ENCODE measurements at regions not wholly inside any gene's neighbourhood (a gene's known extent, or its start where the extent isn't known, plus 50 kb on each side); places are given as distances from the start of the nearest gene placed in this dataset.

DNA sequence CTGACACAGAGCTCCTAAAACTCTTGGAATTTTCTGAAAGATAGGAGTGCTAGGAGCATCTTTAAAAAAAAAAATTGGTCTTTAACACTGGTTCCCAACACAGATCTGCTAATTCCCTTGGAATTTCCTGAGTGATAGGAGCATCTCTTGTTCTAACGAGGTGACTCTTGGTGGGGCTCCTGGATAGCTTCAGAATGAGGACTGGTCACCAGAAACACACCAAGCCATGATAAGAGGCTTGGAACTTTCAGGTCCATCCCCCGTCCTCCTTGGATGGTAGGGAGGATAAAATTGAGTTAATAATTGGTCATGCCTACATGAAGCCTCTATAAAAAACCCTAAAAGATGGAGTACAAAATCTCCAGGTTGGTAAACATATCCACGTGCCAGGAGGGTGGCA lies 64.5 kb upstream of the LDLRAD3 start:
- in situ Hi-C loops (cut with HindIII; ENCODE audit: low sequenced_read_pairs) = no loop called here

DNA sequence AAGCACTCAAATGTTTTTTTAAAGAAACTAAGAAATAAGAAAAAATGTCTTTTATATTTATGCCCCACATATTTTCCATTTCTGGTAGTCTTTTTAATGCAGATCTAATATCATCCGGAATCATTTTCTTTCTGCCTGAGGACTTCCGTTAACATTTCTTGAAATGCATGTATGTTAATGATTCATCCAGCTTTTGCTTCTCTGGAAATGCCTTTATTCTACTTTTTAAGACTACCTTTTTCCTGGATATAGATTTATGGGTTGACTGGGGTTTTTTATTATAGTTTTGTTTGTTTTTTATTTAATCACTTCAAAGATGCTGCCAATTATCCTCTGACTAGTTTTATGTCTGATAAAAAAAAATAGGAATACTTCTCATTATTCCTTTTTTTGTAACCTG lies 57.1 kb upstream of the LDLRAD3 start:
- TF ChIP-seq, protein P1, sequence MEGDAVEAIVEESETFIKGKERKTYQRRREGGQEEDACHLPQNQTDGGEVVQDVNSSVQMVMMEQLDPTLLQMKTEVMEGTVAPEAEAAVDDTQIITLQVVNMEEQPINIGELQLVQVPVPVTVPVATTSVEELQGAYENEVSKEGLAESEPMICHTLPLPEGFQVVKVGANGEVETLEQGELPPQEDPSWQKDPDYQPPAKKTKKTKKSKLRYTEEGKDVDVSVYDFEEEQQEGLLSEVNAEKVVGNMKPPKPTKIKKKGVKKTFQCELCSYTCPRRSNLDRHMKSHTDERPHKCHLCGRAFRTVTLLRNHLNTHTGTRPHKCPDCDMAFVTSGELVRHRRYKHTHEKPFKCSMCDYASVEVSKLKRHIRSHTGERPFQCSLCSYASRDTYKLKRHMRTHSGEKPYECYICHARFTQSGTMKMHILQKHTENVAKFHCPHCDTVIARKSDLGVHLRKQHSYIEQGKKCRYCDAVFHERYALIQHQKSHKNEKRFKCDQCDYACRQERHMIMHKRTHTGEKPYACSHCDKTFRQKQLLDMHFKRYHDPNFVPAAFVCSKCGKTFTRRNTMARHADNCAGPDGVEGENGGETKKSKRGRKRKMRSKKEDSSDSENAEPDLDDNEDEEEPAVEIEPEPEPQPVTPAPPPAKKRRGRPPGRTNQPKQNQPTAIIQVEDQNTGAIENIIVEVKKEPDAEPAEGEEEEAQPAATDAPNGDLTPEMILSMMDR (IDR thresholded peaks at IDR 0.05; ENCODE audit: low read depth, low read length) = no peak

More for the DNA sequence above, 64.5 kb upstream of the LDLRAD3 start:
- no peak for DNase-seq (ENCODE audit: low read depth, low spot score)
- TF ChIP-seq, protein P1 (IDR thresholded peaks at IDR 0.05; ENCODE audit: low read depth, low read length) = no peak
- H3K4me3 ChIP-seq (ENCODE audit: low read depth, low read length) = no peak overlapping the region

DNA sequence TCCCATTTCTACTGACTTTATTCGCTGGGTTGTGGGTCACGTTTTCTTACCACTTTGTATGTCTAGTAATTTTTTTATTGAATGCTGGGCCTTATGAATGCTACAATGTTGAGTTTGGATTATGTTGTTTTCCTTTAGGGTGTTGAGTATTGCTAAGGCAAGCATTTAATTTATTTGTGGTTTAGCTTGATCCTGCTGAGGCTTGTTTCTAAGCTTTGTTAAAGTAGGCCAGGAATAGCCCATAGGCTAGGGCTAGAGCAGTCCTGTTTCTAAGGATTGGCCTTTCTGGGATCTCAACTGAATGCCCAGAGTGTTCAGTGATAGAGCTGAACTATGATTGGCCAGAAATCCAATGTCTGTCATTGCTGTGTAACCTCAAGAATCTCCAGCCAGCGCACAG lies 56.1 kb upstream of the LDLRAD3 start:
- no peak overlapping the region for H3K4me3 ChIP-seq (ENCODE audit: low read depth, low read length)
- in situ Hi-C loops (cut with HindIII; ENCODE audit: low sequenced_read_pairs) = no loop called here
- no peak for DNase-seq (ENCODE audit: low read depth, low spot score)
- TF ChIP-seq, protein P1 (IDR thresholded peaks at IDR 0.05; ENCODE audit: low read depth, low read length) = no peak

More for the DNA sequence above, 57.1 kb upstream of the LDLRAD3 start:
- in situ Hi-C loops (cut with HindIII; ENCODE audit: low sequenced_read_pairs) = no loop called here
- no peak overlapping the region for H3K4me3 ChIP-seq (ENCODE audit: low read depth, low read length)
- DNase-seq (ENCODE audit: low read depth, low spot score) = no peak

DNA sequence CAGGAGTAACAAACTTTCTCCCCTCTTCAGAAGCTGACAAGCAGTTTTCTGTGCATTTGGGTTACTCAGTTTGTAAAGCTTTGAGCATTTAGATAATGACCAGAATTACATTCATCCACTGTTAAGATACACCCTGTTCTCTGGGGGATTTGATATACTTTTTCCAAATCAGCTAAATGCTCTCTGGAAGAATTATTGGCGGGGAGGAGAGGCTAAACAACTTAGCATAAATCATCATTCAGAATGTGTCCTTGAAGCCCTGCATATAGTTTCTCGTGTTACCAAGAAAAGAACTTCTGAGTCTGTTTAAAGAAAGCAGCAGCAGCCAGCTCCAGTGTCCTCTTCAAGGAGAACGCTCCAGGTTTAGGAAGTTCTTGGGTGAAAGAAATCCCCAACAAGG lies 54.9 kb upstream of the LDLRAD3 start:
- TF ChIP-seq, protein P1 (IDR thresholded peaks at IDR 0.05; ENCODE audit: low read depth, low read length) = no peak
- DNase-seq (ENCODE audit: low read depth, low spot score) = no peak
- no peak overlapping the region for H3K4me3 ChIP-seq (ENCODE audit: low read depth, low read length)
- in situ Hi-C loops (cut with HindIII; ENCODE audit: low sequenced_read_pairs) = no loop called here

DNA sequence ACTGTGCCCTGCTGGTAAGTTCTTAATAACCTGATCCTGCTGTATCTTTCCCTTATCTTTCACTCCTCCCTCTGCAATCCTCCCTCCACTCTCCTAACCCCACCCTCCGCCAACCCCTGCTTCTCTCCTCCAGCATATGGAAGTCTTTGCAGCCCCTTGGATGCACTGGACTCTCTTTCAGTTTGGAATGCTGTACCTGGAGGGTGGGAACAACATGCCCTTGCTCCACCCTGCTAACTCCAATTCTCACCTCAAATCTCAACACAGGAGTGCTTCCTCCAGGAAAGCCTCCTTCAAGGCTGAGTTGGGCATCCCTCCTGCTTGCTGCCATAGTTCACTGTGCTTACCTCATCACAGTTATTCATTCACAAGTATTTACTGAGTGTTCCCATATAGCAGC lies 52.8 kb upstream of the LDLRAD3 start:
- H3K4me3 ChIP-seq (ENCODE audit: low read depth, low read length) = no peak overlapping the region

DNA sequence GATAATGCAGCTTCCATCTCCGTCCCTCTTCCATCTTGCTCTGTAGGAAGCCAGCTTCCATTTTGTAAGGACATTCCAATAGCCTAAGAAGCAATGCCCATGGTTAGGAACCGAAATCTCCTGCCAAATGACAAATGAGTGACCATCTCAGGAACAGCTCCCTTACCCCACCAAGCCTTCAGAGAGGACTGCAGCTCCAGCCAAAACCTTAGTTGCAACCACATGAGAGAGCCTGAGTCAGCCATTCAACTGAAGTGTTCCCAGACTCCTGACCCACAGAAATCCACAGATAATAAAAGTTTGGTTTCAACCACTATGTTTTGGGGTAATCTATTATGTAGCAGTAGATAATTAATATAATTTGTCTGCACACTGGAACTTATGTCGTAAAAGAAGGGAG lies 51.7 kb upstream of the LDLRAD3 start:
- peak; percentile 25 for DNase-seq (ENCODE audit: low read depth, low spot score)
- TF ChIP-seq, protein P1 (IDR thresholded peaks at IDR 0.05; ENCODE audit: low read depth, low read length) = no peak
- H3K4me3 ChIP-seq (ENCODE audit: low read depth, low read length) = no peak overlapping the region
- in situ Hi-C loops (cut with HindIII; ENCODE audit: low sequenced_read_pairs) = no loop called here

More for the DNA sequence above, 52.8 kb upstream of the LDLRAD3 start:
- TF ChIP-seq, protein P1 (IDR thresholded peaks at IDR 0.05; ENCODE audit: low read depth, low read length) = no peak
- in situ Hi-C loops (cut with HindIII; ENCODE audit: low sequenced_read_pairs) = no loop called here
- no peak for DNase-seq (ENCODE audit: low read depth, low spot score)
